GM23248 (cell line): ENCODE measurements at regions not wholly inside any gene's neighbourhood (a gene's known extent, or its start where the extent isn't known, plus 50 kb on each side); places are given as distances from the start of the nearest gene placed in this dataset.
"Not testable (repeated sequence)": the region's sequence is repeated elsewhere in the genome, so short reads cannot be mapped to it uniquely, and the experiment has no call there.

Source experiments
- DNase-seq: peaks from one replicate; pipeline ENCODE4 v3.0.0-alpha.2; 2015
- H2AFZ ChIP-seq: fragments of 200-600 bp; sonication (generic); 2 replicates; pipeline ENCODE4 v1.6.1; 2016; ENCODE audit warnings: antibody characterized with exemption
- H3F3A ChIP-seq: fragments of 200-600 bp; sonication (generic); 2 replicates; pipeline ENCODE4 v1.6.1; 2016; ENCODE audit warnings: mild to moderate bottlenecking, antibody characterized with exemption, mixed run types; ENCODE audit not compliant: insufficient read depth
- H3K27ac ChIP-seq: fragments of 200-600 bp; sonication (generic); 2 replicates; pipeline ENCODE4 v1.5.1; 2016; ENCODE audit warnings: mild to moderate bottlenecking
- H3K27me3 ChIP-seq: fragments of 200-600 bp; sonication (generic); replicated peaks from 2 replicates; pipeline ENCODE4 v1.6.1; 2016; ENCODE audit warnings: mild to moderate bottlenecking; ENCODE audit not compliant: insufficient read depth
- H3K36me3 ChIP-seq: fragments of 200-600 bp; sonication (generic); 2 replicates; pipeline ENCODE4 v1.6.1; 2016; ENCODE audit warnings: low read depth, mild to moderate bottlenecking
- H3K4me1 ChIP-seq: fragments of 200-600 bp; sonication (generic); 2 replicates; pipeline ENCODE4 v1.6.1; 2016; ENCODE audit warnings: mild to moderate bottlenecking; ENCODE audit not compliant: insufficient read depth
- H3K4me2 ChIP-seq: fragments of 200-600 bp; sonication (generic); one replicate; pipeline ENCODE4 v1.6.1; 2016; ENCODE audit warnings: mild to moderate bottlenecking; ENCODE audit not compliant: unreplicated experiment
- H3K4me3 ChIP-seq: fragments of 200-600 bp; sonication (generic); 2 replicates; pipeline ENCODE4 v1.5.1; 2016; ENCODE audit warnings: mild to moderate bottlenecking
- H3K79me2 ChIP-seq: fragments of 200-600 bp; sonication (generic); 2 replicates; pipeline ENCODE4 v1.6.1; 2016; ENCODE audit warnings: mild to moderate bottlenecking; ENCODE audit not compliant: insufficient read depth
- H3K9ac ChIP-seq: fragments of 200-600 bp; sonication (generic); 2 replicates; pipeline ENCODE4 v1.6.1; 2016; ENCODE audit warnings: mild to moderate bottlenecking
- H3K9me2 ChIP-seq: fragments of 200-600 bp; sonication (generic); 2 replicates; pipeline ENCODE4 v1.6.1; 2016; ENCODE audit warnings: mixed run types, mild to moderate bottlenecking, moderate library complexity; ENCODE audit not compliant: insufficient read depth
- H3K9me3 ChIP-seq: fragments of 200-600 bp; sonication (generic); one replicate; pipeline ENCODE4 v1.6.1; 2017; ENCODE audit warnings: low read depth
- H4K20me1 ChIP-seq: fragments of 200-600 bp; sonication (generic); 2 replicates; pipeline ENCODE4 v1.6.0; 2016; ENCODE audit not compliant: insufficient read depth
- EZH2 ChIP-seq: fragments of 200-600 bp; sonication (generic); IDR thresholded peaks from 2 replicates; pipeline ENCODE4 v1.6.1; 2018; ENCODE audit warnings: antibody characterized with exemption, mild to moderate bottlenecking; ENCODE audit not compliant: insufficient read depth, poor library complexity, severe bottlenecking
- EZH2phosphoT487 ChIP-seq: fragments of 200-600 bp; sonication (generic); IDR thresholded peaks from 2 replicates; pipeline ENCODE4 v1.6.1; 2018; ENCODE audit warnings: antibody characterized with exemption, moderate library complexity, mild to moderate bottlenecking, low read depth; ENCODE audit not compliant: insufficient read depth
- WGBS, 2 experiments: methylation state at CpG; one replicate each; pipeline ENCODE4 v1.1.6; 2015 to 2017; ENCODE audit warnings: low lambda C conversion rate in 2 of 2, low coverage in 1 of 2; ENCODE audit errors: missing lambda C conversion rate in 2 of 2; 5-methylcytosine and 5-hydroxymethylcytosine counted together
- in situ Hi-C: fragments of 300-500 bp; cut with MboI; formaldehyde crosslinking; loops from 2 replicates; pipeline ENCODE4 v1.15.0; 2020

DNA sequence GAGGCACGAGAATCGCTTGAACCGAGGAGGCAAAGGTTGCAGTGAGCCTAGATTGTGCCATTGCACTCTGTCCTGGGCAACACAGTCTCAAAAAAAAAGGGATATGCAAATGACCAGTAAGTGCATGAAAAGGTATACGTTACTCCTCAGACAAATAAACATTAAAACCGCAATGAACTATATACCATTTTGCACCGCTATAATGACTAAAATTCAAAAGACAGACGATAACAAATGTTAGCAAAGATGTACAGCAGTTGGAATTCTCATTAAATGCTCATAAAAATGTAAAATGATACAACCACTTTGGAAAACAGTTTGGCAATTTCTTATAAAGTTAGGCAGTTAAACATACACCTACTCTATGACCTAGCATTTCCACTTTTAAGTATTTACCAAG is 67.4 kb upstream of the MSH6 start:
- H3K9me2 ChIP-seq: no peaks in the 10 kb centered on the region
- no peak for TF ChIP-seq EZH2
- no peak for TF ChIP-seq EZH2phosphoT487

GRCh38 chr2:47708801-47709499 is 74.0 kb upstream of the MSH6 start:
- no peak overlapping the region for H3K9ac ChIP-seq
- in situ Hi-C loops: no loop called here
- H3K36me3 ChIP-seq: no peaks in the 10 kb centered on the region
- TF ChIP-seq EZH2: no peak
- no peak for TF ChIP-seq EZH2phosphoT487
- no peak overlapping the region for H3K4me3 ChIP-seq
- no peak overlapping the region for H3K27ac ChIP-seq
- H3K4me1 ChIP-seq: no peaks in the 10 kb centered on the region
- H3K9me2 ChIP-seq: no peaks in the 10 kb centered on the region
- H3K4me2 ChIP-seq: no peak overlapping the region
- no peaks in the 10 kb centered on the region for H3K9me3 ChIP-seq
- DNase-seq: no peak
- no peak overlapping the region for H2AFZ ChIP-seq
- WGBS, 2 experiments: 63 to 67% methylated on average over 4 of the region's 4 CpGs
- H4K20me1 ChIP-seq: no peaks in the 10 kb centered on the region
- H3K79me2 ChIP-seq: no peaks in the 10 kb centered on the region
- no peaks in the 10 kb centered on the region for H3F3A ChIP-seq
- no peaks in the 10 kb centered on the region for H3K27me3 ChIP-seq

More for the DNA sequence above, 67.4 kb upstream of the MSH6 start:
- H3K9ac ChIP-seq: no peak overlapping the region
- no peak overlapping the region for H2AFZ ChIP-seq
- H3K36me3 ChIP-seq: no peaks in the 10 kb centered on the region
- no peaks in the 10 kb centered on the region for H3F3A ChIP-seq
- H3K4me2 ChIP-seq: no peak overlapping the region
- no peaks in the 10 kb centered on the region for H3K4me1 ChIP-seq
- 0 out of 2 replicates have a peak, but pooled peaks cover 2% of the 10 kb centered on the region for H3K27me3 ChIP-seq
- no peak for DNase-seq
- H3K9me3 ChIP-seq: no peaks in the 10 kb centered on the region
- in situ Hi-C loops: no loop called here
- H3K79me2 ChIP-seq: no peaks in the 10 kb centered on the region
- no peak overlapping the region for H3K27ac ChIP-seq
- H3K4me3 ChIP-seq: no peak overlapping the region
- WGBS, 2 experiments: 84% methylated on average over 7 of the region's 7 CpGs
- H4K20me1 ChIP-seq: no peaks in the 10 kb centered on the region

DNA sequence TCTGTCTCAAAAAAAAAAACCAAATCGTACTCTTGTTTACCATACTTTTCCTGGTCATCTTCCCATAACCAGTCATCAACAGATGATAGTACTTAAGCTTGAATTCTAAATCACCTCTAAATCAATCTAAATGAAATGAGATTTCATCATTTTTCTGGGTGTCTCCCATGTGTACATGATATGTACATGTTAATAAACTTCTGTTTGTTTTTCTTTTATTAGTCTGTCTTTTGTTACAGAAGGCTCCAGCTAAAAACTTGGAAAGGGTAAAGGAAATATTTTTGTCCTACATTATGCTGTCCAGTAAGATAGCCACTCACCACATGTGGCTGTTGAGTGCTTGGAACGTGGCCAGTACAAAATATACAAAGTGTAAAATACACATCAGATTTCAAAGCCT is 78.7 kb upstream of the MSH6 start:
- in situ Hi-C loops: no loop called here
- no peaks in the 10 kb centered on the region for H3K36me3 ChIP-seq
- no peaks in the 10 kb centered on the region for H3K79me2 ChIP-seq
- TF ChIP-seq EZH2: no peak
- no peaks in the 10 kb centered on the region for H3K27me3 ChIP-seq
- H3K4me1 ChIP-seq: no peaks in the 10 kb centered on the region
- WGBS, 2 experiments: 0 to 2% methylated on average over 2 of the region's 2 CpGs
- no peaks in the 10 kb centered on the region for H3K9me2 ChIP-seq
- H3K9ac ChIP-seq: no peak overlapping the region
- no peaks in the 10 kb centered on the region for H4K20me1 ChIP-seq
- no peak overlapping the region for H2AFZ ChIP-seq
- H3K4me3 ChIP-seq: no peak overlapping the region
- DNase-seq: no peak
- H3K4me2 ChIP-seq: no peak overlapping the region
- H3K27ac ChIP-seq: no peak overlapping the region
- H3K9me3 ChIP-seq: no peaks in the 10 kb centered on the region
- H3F3A ChIP-seq: no peaks in the 10 kb centered on the region

DNA sequence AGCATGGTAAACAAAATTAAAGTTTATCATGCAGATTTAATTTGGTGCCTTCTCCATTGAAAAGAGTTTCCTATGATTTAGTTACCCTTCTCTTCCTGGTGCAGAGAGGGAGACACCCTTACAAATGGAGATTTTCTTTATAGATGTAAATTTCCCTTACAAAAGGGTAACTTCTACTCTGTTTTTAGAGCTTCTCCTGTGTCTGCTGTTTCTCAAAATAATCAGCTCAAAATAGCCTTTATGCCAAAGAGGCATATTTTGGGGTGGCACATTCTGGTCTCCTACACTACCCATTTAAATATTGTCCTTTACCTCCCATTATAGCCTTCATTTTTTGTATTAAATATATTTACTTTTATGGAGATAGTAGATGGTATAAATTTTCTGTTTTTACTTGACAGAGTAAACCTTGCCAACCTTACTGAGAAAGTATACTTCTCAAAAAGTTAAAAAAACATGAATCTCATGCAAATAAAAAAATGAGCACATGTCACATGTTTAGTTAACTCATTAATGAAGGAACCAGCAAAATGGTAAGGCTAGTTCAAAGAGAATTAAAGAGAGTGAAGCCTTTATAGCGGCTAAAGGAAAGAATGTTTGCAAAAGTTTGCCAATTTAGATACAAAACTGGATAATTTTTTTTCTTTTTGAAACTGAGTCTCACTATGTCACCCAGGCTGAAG is 83.3 kb upstream of the MSH6 start:
- H3K27me3 ChIP-seq: no peaks in the 10 kb centered on the region
- H3F3A ChIP-seq: no peaks in the 10 kb centered on the region
- 76% methylated on average over 1 of the region's 1 CpG for WGBS, 2 experiments
- H3K9ac ChIP-seq: no peak overlapping the region
- H4K20me1 ChIP-seq: no peaks in the 10 kb centered on the region
- no peak overlapping the region for H3K4me2 ChIP-seq
- H3K79me2 ChIP-seq: no peaks in the 10 kb centered on the region
- TF ChIP-seq EZH2: no peak
- no peak for TF ChIP-seq EZH2phosphoT487
- H3K9me2 ChIP-seq: no peaks in the 10 kb centered on the region
- H2AFZ ChIP-seq: no peak overlapping the region
- no peaks in the 10 kb centered on the region for H3K4me1 ChIP-seq
- H3K36me3 ChIP-seq: no peaks in the 10 kb centered on the region
- H3K9me3 ChIP-seq: no peaks in the 10 kb centered on the region
- DNase-seq: no peak
- no peak overlapping the region for H3K27ac ChIP-seq
- in situ Hi-C loops: no loop called here
- H3K4me3 ChIP-seq: no peak overlapping the region

DNA sequence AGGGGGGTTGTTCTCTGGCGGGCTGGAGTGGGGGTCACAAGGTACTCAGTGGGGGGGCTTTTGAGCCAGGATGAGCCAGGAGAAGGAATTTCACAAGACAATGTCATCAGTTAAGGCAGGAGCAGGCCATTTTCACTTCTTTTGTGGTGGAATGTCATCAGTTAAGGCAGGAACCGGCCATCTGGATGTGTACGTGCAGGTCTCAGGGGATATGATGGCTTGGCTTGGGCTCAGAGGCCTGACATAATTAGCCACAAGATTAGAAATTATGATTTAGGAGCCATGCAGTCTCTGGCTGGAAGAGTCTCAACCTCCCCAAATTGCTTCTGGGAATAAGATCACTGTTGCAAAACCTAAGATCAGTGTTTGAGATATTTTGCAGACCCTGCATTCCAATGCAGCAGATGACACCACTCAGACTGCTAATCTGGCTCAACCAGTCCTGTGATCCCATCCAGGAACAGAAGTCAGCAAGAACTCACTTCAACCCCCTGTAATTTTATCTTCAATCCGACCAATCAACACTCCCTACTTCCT is 84.4 kb upstream of the MSH6 start:
- H3K79me2 ChIP-seq, H3K4me1 ChIP-seq, H3K4me3 ChIP-seq, H3K36me3 ChIP-seq, H3K9ac ChIP-seq, H3F3A ChIP-seq, H4K20me1 ChIP-seq, in situ Hi-C loops, H3K27ac ChIP-seq, H2AFZ ChIP-seq, H3K27me3 ChIP-seq, H3K9me2 ChIP-seq, DNase-seq, H3K9me3 ChIP-seq, H3K4me2 ChIP-seq: not testable (repeated sequence)
- WGBS, 2 experiments: 14 to 18% methylated on average over 4 of the region's 4 CpGs

DNA sequence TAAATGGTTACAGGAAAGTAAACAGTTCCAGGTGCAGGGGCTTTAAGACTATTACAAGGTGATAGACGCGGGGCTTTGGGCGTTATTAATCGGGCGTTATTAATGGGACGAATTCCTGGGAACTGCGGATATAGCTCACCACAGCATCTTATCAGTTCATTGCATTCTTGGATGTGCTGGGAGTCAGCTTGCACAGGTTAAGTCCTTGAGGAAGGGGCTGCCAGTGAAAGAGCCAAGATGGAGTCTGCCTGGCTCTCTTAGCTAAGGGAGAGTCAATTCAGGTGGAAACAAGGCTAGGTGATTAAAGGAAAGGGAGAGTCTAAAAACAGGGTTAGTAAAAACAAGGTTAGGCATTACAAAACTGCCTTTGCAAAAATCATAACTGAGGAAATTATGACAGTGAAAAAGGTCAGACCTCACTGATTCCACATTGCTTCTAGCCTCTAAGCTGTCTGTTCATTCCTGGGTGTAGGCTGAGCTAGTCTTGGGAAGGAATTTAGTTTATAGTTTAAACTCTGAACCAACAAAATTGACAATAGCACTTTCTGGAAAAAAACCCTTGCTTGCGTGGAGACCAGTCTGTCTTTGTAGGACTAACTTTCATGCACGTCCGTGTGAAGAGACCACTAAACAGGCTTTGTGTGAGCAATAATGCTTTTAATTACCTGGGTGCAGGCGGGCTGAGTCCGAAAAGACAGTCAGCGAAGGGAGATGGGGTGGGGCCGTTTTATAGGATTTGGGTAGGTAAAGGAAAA is 85.1 kb upstream of the MSH6 start:
- WGBS, 2 experiments: 81 to 83% methylated on average over 14 of the region's 14 CpGs

More for the DNA sequence above, 85.1 kb upstream of the MSH6 start:
- H3K27me3 ChIP-seq, H3K27ac ChIP-seq, H3K9me3 ChIP-seq, H3K9me2 ChIP-seq, H2AFZ ChIP-seq, H3K4me1 ChIP-seq, H3K9ac ChIP-seq, H3K4me2 ChIP-seq, H3K36me3 ChIP-seq, in situ Hi-C loops, H3F3A ChIP-seq, DNase-seq, H3K79me2 ChIP-seq, H4K20me1 ChIP-seq, H3K4me3 ChIP-seq: not testable (repeated sequence)
